GM18909 (cell line): ENCODE measurements at regions not wholly inside any gene's neighbourhood (a gene's known extent, or its start where the extent isn't known, plus 50 kb on each side); places are given as distances from the start of the nearest gene placed in this dataset.
A peak's percentile ranks its signal among the peaks of the same experiment; 100 is the strongest.

Source experiments
- ATAC-seq: cut with Tn5 transposase; IDR thresholded peaks from one replicate; pipeline ENCODE4 v1.9.1; 2021; ENCODE audit warnings: mild to moderate bottlenecking; ENCODE audit not compliant: unreplicated experiment, poor library complexity

GRCh38 chr5:124649491-124650146 lies 96.8 kb downstream of the ZNF608 start:
- ATAC-seq = peak; percentile 85

- ATAC-seq = no peak
These were observed 97.5 kb downstream of the ZNF608 start for GRCh38 chr5:124648902-124649467.

- ATAC-seq = no peak
These were observed 99.1 kb downstream of the ZNF608 start for GRCh38 chr5:124647352-124647751.

- peak; percentile 17 for ATAC-seq
These were observed 101.0 kb downstream of the ZNF608 start for GRCh38 chr5:124645396-124645795.

GRCh38 chr5:124644582-124644981 lies 101.9 kb downstream of the ZNF608 start:
- no peak for ATAC-seq

GRCh38 chr5:124644138-124644537 lies 102.3 kb downstream of the ZNF608 start:
- ATAC-seq = no peak

- ATAC-seq = no peak
These were observed 103.1 kb downstream of the ZNF608 start for GRCh38 chr5:124643336-124643735.

GRCh38 chr5:124642151-124642550 lies 104.3 kb downstream of the ZNF608 start:
- no peak for ATAC-seq

- no peak for ATAC-seq
These were observed 105.2 kb downstream of the ZNF608 start for GRCh38 chr5:124641154-124641792.

- ATAC-seq = no peak
These were observed 107.3 kb downstream of the ZNF608 start for GRCh38 chr5:124639095-124639665.

- ATAC-seq = no peak
These were observed 109.4 kb downstream of the ZNF608 start for GRCh38 chr5:124637011-124637410.

GRCh38 chr5:124634741-124635323 lies 111.6 kb downstream of the ZNF608 start:
- no peak for ATAC-seq

GRCh38 chr5:124634228-124634739 lies 112.2 kb downstream of the ZNF608 start:
- ATAC-seq = no peak

- no peak for ATAC-seq
These were observed 113.2 kb downstream of the ZNF608 start for GRCh38 chr5:124633209-124633608.

GRCh38 chr5:124631874-124632550 lies 114.4 kb downstream of the ZNF608 start:
- no peak for ATAC-seq

- ATAC-seq = peak; percentile 76
These were observed 115.4 kb downstream of the ZNF608 start for GRCh38 chr5:124630767-124631704.

GRCh38 chr5:124628721-124629596 lies 117.5 kb downstream of the ZNF608 start:
- no peak for ATAC-seq
